ENCODE measurements at regions not wholly inside any gene's neighbourhood (a gene's known extent, or its start where the extent isn't known, plus 50 kb on each side); places are given as distances from the start of the nearest gene placed in this dataset.

- no peaks in the 10 kb centered on the region for H4K20me1 ChIP-seq (ENCODE audit: insufficient read depth, poor library complexity, severe bottlenecking)
- no peaks in the 10 kb centered on the region for H3K9me2 ChIP-seq (replicated peaks; ENCODE audit: insufficient read depth)
- H3K36me3 ChIP-seq (replicated peaks; ENCODE audit: insufficient read depth, low read depth) = no peaks in the 10 kb centered on the region
- no peak overlapping the region for H2AFZ ChIP-seq
- TF ChIP-seq EZH2phosphoT487 (IDR thresholded peaks at IDR 0.05; ENCODE audit: low read depth, severe bottlenecking, unreplicated experiment) = no peak
- TF ChIP-seq EZH2 (IDR thresholded peaks at IDR 0.05; ENCODE audit: borderline replicate concordance) = no peak
- TF ChIP-seq CTCF (IDR thresholded peaks at IDR 0.05; ENCODE audit: poor library complexity) = no peak
- DNase-seq (ENCODE audit: low spot score) = no peak
- H3K4me2 ChIP-seq = no peak overlapping the region
- no peaks in the 10 kb centered on the region for H3K79me2 ChIP-seq
- H3K4me3 ChIP-seq = no peak overlapping the region
- H3K27ac ChIP-seq = no peak overlapping the region
- no peaks in the 10 kb centered on the region for H3K4me1 ChIP-seq (ENCODE audit: insufficient read depth)
- H3K9me3 ChIP-seq (ENCODE audit: low read depth) = no peaks in the 10 kb centered on the region
- 66% methylated on average over 3 of the region's 3 CpGs for WGBS (ENCODE audit: low lambda C conversion rate, missing lambda C conversion rate)
- no peaks in the 10 kb centered on the region for H3K27me3 ChIP-seq
Measured at GRCh38 chr11:103556171-103556570, 446.9 kb downstream of the DYNC2H1 start.

DNA sequence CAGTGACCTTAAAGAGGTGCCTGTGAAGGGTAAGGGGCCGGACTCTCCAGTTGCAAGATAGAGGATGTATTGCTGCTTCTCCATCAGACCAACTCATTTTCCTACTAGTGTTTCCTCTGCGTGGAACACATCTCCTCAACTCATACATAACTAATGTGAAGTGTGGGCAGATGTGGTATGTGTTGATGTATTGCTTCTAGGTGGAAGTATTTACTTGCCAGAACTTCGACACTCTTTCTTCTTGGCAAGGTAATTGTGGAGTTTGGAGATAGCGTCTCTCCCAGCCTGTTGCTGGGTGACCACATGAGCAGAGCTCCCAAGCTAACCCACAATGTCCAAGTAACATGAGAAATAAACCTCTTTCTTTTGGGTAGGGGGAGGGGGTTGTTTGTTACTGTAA is 456.9 kb downstream of the DYNC2H1 start:
- H3K9me3 ChIP-seq (ENCODE audit: low read depth) = no peaks in the 10 kb centered on the region
- no peaks in the 10 kb centered on the region for H3K27me3 ChIP-seq
- H3K79me2 ChIP-seq = no peaks in the 10 kb centered on the region
- no peak overlapping the region for H3K27ac ChIP-seq
- no peak for TF ChIP-seq CTCF (IDR thresholded peaks at IDR 0.05; ENCODE audit: poor library complexity)
- TF ChIP-seq EZH2 (IDR thresholded peaks at IDR 0.05; ENCODE audit: borderline replicate concordance) = no peak
- TF ChIP-seq EZH2phosphoT487 (IDR thresholded peaks at IDR 0.05; ENCODE audit: low read depth, severe bottlenecking, unreplicated experiment) = no peak
- H3K4me1 ChIP-seq (ENCODE audit: insufficient read depth) = no peaks in the 10 kb centered on the region
- no peak overlapping the region for H3K4me2 ChIP-seq
- H3K9me2 ChIP-seq (replicated peaks; ENCODE audit: insufficient read depth) = no peaks in the 10 kb centered on the region
- WGBS (ENCODE audit: low lambda C conversion rate, missing lambda C conversion rate) = 87% methylated on average over 4 of the region's 4 CpGs
- H3K36me3 ChIP-seq (replicated peaks; ENCODE audit: insufficient read depth, low read depth) = no peaks in the 10 kb centered on the region
- DNase-seq (ENCODE audit: low spot score) = no peak
- no peaks in the 10 kb centered on the region for H4K20me1 ChIP-seq (ENCODE audit: insufficient read depth, poor library complexity, severe bottlenecking)
- no peak overlapping the region for H2AFZ ChIP-seq
- no peak overlapping the region for H3K4me3 ChIP-seq

- Histone ChIP-seq H3K4me3 (no peak overlapping the region), H2AFZ (no peak overlapping the region), H3K36me3 (replicated peaks; ENCODE audit: insufficient read depth, low read depth) (no peaks in the 10 kb centered on the region), H3K9me2 (replicated peaks; ENCODE audit: insufficient read depth) (no peaks in the 10 kb centered on the region), H3K27ac (no peak overlapping the region), H3K27me3 (no peaks in the 10 kb centered on the region), H3K79me2 (no peaks in the 10 kb centered on the region), H3K4me2 (peak overlapping the region; percentile 43), H3K4me1 (ENCODE audit: insufficient read depth) (no peaks in the 10 kb centered on the region), H3K9me3 (ENCODE audit: low read depth) (no peaks in the 10 kb centered on the region), H4K20me1 (ENCODE audit: insufficient read depth, poor library complexity, severe bottlenecking) (no peaks in the 10 kb centered on the region)
- DNase-seq (ENCODE audit: low spot score) = peak; percentile 17
- 35% methylated on average over 2 of the region's 2 CpGs for WGBS (ENCODE audit: low lambda C conversion rate, missing lambda C conversion rate)
- TF ChIP-seq EZH2phosphoT487 (IDR thresholded peaks at IDR 0.05; ENCODE audit: low read depth, severe bottlenecking, unreplicated experiment) (no peak), CTCF (IDR thresholded peaks at IDR 0.05; ENCODE audit: poor library complexity) (no peak), EZH2 (IDR thresholded peaks at IDR 0.05; ENCODE audit: borderline replicate concordance) (no peak)
Measured at GRCh38 chr11:103581760-103582159, 454.7 kb upstream of the DDI1 start.

DNA sequence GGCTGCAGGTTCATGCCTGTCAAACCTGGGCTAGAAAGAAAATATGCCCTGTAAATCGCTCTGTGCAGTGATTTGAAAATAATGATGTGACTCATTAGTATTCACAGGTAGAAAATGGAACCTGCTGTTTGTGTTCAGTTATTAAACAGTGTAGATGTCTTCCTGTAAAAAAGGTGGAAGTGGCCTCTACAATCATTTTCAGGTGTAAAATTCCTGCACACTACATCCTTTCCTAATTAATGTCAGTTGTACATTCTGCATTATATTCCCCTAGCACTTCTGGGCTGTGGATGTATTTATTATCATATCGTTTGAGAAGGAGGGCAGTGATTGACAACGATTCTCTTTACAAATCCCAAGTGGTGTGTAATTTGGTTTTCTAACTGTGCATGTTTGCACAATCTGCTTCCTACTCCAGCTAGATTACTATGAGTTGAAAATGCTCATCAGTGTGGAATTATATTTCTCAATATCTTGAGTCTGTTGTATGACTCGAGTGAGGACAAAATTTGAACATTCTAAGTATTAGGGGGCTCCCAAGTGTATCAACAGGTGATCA is 454.0 kb upstream of the DDI1 start:
- Histone ChIP-seq H2AFZ (no peak overlapping the region), H3K4me3 (no peak overlapping the region), H3K9me3 (ENCODE audit: low read depth) (no peaks in the 10 kb centered on the region), H3K79me2 (no peaks in the 10 kb centered on the region), H4K20me1 (ENCODE audit: insufficient read depth, poor library complexity, severe bottlenecking) (no peaks in the 10 kb centered on the region), H3K9me2 (replicated peaks; ENCODE audit: insufficient read depth) (no peaks in the 10 kb centered on the region), H3K36me3 (replicated peaks; ENCODE audit: insufficient read depth, low read depth) (no peaks in the 10 kb centered on the region), H3K4me2 (no peak overlapping the region), H3K27ac (no peak overlapping the region), H3K4me1 (ENCODE audit: insufficient read depth) (no peaks in the 10 kb centered on the region), H3K27me3 (no peaks in the 10 kb centered on the region)
- no peak for TF ChIP-seq EZH2 (IDR thresholded peaks at IDR 0.05; ENCODE audit: borderline replicate concordance)
- TF ChIP-seq EZH2phosphoT487 (IDR thresholded peaks at IDR 0.05; ENCODE audit: low read depth, severe bottlenecking, unreplicated experiment) = no peak
- no peak for TF ChIP-seq CTCF (IDR thresholded peaks at IDR 0.05; ENCODE audit: poor library complexity)
- no peak for DNase-seq (ENCODE audit: low spot score)
- 87% methylated on average over 4 of the region's 4 CpGs for WGBS (ENCODE audit: low lambda C conversion rate, missing lambda C conversion rate)
